Skin of body (tissue), 1 donor: ENCODE measurements at regions not wholly inside any gene's neighbourhood (a gene's known extent, or its start where the extent isn't known, plus 50 kb on each side); places are given as distances from the start of the nearest gene placed in this dataset.
"Not testable (repeated sequence)": the region's sequence is repeated elsewhere in the genome, so short reads cannot be mapped to it uniquely, and the experiment has no call there.

ENCODE experiments used
- DNase-seq: peaks from one replicate; lab custom pipeline; 2025; lab: John Stamatoyannopoulos, UW

DNA sequence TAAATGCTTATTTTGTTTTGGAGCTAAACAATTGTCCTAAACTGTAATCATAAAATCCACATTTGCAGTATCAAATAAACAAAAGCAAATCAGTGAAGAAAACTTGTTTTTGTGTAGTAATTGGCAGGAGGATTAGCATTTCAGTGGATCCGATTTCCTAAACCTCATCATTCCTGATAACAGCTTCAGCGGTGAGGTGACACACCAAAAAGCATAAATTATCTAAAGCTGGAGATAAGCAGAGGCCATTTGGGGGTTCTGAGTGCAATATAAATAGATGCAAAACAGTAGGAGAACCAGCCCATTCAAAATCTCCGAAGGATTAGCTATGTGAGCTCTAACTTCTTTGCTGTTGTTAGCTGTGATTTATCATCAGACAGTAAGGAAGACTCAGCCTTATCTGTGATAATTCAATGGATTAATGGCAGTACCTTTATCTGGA, 235.8 kb downstream of the EPHA7 start:
- DNase-seq = no peak

DNA sequence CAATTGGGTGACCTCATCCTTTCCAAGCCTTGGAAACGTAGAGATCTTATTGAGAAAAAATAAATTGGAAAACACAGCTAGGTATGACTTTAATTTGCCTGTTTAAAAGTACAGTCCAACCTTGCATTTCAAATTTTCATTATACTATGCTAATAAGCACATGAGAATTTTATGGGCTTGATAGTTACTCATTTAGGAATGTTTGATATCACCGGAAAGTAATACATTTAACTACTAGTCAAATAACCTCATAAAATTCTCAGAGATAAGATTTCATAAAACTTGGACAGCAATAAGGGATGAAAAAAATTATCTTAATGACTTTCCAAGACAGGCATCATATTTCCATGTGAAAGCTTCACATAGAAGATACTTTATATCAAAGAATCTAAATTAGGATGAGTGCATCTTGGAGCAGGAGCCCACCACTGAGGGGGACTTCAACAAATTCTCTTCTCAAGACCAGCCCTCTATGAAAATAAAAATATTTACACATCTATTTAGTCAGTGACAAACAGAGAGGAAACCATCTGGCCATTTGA, 236.3 kb downstream of the EPHA7 start:
- no peak for DNase-seq

DNA sequence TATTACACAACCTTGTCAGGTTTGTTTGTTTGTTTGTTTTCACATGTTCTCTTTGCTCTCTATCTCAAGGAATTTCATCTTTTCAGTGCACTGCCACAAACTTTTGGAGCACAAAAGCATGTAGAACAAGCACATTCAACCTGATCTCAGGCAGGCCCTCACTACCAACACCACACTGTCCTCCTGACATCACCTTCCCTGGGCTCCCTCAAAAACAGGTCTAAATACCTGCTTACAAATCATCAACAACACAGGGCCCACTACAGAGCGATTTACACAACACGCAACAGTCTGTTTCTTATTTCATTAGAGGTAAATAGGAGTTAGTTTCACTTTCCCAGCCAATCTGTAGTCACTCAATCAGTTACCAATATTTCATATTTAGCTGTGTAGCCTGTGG, 241.4 kb downstream of the EPHA7 start:
- DNase-seq = no peak

DNA sequence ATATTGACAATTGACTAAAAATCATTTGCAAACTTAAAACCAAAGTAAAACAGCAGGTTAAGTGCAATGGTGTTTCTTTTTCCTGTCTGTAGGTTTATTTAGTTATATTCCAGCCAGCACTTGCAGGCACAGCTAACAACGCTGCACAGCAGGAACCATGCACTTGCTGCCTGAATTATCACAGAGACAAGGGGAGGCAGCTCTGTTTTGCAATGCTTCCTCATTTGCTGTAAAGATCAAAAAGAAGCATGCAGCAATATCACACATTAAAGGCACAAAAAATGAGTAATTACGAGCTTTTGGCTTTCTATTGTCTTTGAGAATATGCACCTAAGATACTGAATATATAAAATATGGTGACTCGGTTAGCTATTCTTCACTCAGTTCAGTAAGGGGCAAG, 241.9 kb downstream of the EPHA7 start:
- no peak for DNase-seq

DNA sequence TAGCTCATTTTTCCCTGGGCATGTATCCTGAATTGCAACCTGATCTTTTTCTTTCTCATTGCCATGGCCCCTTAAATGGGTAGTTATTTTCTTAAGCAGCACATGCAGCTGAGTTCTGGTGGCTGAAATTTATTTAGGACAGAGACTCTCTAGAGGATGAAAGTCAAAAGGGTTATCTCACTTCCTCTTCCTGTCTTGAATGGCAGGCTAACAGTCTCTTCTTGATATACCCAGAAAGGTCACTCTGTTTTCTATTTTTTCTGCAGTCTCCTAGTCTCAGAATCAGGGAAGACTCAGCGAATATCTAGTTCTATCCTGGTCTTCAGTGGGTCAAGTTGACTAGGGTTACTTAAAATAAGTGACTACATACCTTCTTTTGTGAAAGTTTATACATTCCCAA, 243.3 kb downstream of the EPHA7 start:
- no peak for DNase-seq

DNA sequence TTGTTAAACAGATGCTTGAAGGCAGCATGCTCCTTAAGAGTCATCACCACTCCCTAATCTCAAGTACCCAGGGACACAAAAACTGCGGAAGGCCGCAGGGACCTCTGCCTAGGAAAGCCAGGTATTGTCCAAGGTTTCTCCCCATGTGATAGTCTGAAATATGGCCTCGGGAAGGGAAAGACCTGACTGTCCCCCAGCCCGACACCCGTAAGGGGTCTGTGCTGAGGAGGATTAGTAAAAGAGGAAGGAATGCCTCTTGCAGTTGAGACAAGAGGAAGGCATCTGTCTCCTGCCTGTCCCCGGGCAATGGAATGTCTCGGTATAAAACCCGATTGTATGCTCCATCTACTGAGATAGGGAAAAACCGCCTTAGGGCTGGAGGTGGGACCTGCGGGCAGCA, 245.8 kb downstream of the EPHA7 start:
- not testable (repeated sequence) for DNase-seq

DNA sequence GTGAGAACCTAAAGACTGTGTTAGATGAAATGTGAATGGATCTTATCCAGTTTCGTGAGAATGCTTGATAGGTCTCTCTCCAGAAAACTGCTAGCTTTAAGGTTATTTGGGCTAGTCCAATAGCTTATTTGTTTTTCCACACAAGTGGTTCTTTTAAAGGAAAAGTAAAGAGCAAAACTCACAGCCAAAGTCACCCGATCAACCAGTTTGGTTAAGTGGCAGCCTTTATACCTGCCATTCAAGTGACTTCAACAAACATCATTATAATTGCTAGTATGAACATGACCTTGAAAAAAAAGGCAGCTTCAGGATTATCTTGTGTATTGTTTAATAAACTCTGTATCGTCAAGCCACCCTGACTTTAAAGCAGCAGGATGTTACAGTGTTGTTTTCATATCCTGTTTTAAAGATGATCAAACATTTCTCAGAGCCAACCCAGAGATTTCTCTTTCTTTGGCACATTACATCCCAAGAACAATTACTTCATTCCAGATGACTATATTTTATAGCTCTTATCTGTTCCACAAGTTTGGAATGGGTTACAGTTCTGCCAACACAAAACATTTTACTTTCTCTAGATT, 253.4 kb downstream of the EPHA7 start:
- peak; percentile 15 for DNase-seq

DNA sequence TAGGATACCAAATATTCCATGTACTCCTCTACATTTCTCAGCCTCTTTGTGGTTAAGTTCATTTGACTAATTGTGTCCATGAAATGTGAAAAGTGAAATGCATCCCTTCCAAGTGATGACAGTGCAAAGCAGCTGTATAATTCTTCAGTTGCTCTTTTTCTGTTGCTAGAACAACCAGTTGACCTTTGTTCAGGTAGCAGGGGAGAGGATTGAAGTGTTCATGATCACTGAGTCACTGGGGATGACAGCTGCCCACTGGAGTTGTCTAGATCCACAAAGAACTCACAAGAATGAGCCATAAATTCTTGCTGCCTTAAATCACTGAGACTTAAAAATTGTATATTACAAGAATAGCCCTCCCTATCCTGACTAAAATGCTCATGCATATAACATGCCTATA, 254.6 kb downstream of the EPHA7 start:
- no peak for DNase-seq

DNA sequence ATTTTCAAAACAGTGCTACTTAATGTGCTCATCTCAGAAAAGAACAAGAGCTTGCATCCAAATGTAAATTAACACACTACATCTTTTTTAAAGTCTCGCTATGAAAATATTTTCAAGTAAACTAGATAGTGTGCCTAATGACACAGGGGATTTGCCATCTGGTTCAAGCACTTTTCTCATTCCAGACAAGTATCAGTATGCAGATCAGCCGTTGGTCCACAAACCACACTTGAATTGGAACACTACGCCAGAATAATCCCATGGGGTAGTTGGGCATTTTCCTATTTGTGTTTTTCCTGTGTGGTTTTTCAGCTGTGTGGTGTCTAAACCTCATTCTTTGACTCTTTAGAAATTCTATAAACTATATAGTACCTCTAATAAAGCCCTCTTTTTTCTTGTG, 256.2 kb downstream of the EPHA7 start:
- no peak for DNase-seq

DNA sequence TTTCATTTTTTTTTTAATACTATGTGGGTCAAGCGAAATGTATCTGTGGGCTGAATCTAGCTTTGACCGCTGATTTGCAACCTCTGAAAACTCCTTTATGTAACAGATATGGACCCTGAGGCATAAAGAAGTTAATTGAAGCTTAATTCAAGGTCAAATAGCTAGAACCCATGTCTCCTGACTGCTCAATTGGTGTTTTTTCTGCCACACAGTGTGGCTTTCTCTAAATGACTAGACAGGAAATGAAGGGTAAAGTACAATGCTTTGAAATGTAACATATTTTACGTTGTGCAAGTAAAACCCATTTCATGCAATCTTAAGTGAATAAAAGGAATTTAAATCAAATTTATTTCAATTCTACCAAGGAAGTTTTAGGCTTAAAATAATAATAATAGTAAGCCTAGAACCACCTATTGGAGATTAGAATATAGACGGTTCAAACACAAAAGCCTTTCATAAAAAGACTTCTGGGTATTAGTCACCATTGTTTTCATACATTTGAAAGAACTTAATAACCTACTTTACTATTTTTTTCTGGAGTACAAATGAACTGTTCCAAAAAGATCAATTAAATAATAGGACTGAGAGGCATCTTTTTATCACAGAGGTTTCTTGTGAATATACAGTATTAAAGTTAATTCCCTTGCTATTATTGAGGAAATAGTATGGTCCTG, 279.8 kb downstream of the EPHA7 start:
- DNase-seq = no peak

DNA sequence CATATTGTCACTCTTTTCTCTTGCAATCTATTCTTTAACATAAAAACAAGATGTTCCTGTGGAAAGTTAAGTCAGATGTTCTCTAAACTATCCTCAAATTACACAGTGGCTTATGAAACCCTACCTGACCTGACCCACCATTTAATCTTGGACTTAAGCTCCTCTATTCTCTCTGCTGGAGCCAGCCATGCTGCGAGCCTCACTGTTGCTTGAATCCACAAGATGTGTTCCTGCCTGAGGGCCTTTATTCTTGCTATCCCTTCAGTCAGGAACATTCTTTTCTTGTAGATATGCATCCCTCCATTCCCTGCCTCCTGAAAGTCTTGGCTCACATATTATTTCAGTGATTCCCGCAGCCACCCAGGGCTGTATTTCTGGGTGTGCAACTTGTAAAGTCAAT, 283.2 kb downstream of the EPHA7 start:
- DNase-seq = no peak

DNA sequence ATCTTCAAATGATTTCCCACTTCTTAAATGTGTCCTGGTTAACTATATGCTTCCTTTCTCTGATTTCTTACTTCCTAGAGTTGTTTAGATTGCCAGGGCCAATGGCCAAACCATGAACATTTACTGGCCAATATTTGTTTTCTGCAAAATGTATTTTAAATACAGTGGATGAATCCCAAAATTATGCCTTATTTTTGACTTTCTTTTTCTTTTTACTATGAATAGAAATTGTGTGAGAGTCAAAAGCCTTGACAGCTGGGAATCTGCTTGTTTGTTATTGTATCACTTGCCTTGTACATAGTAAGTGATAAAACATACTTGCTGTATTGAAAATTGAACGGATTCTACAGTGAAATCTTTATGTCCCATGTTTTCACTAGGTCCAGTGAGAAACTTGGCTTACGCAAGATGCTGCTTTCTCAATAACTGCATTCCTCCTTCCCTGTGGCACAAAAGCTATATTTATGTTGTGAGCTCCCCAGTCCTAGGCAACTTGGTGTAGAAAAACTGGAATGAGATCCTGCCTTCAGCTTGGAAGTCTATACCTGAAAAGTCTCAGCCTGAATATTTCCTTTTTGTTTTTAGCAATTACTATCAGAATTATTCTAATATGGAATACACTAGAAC, 295.2 kb downstream of the EPHA7 start:
- DNase-seq = no peak

DNA sequence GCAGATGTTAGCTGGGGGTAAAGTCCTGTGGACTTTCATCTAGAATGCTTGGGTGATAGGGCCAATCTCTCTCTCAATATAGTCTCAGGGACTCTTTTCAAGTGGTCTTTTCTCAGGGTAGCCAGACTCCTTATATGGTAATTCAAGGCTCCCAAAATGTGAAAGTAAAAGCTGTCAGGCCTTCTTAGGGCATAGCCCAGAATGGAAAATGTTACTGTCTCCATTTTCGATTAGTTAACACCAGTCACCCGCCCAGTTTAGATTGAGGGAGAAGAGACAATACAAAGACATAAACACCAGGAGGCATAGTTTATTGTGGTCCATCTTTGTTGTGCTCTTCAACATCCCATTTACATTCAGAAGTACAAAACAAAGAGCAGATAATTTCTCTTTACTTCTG, 295.8 kb downstream of the EPHA7 start:
- DNase-seq = no peak

DNA sequence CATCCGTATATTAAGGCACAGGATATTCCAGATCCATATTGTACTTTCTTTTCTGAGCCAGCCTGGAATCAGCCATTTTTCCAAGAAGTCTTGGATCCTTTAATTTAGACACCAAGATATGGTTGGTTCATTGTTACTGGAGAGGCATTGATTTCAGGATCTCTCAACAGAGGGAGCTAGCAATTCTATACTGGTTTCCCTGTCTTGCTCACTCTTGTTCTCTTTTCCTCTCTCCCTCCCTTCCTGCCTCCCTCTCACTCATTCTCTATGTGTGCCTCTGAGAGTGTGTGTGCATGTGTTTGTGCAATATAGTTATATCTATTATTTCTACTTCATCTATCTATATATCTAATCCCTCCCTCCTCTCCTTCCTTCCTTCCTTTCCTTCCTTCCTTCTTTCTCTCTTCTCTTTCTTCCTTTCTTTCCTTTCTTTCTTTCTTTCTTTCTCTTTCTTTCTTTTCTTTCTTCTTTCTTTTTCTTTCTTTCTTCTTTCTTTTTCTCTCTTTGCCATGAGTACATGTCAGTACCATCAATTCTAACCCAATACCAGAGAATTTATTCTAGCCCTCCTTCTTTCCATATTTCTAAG, 299.1 kb downstream of the EPHA7 start:
- DNase-seq = no peak

DNA sequence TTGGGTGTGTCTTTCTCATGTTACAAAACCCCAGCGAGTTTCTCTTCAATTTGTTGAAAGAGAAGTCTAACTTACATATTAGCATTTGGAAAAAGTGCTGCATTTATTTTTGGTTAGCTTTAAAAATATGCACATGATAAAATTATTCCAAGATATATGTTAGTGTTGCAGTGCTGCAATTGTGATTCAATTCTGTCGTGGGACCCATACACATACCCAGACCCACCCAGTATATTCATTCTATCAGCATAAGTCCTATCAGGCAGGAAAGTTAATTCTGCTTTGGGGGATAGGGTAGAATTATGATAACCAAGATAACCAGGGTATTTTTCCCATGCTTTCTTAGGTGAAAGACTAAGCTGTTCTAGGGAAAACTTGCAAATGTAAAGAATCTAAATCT, 313.5 kb downstream of the EPHA7 start:
- no peak for DNase-seq

DNA sequence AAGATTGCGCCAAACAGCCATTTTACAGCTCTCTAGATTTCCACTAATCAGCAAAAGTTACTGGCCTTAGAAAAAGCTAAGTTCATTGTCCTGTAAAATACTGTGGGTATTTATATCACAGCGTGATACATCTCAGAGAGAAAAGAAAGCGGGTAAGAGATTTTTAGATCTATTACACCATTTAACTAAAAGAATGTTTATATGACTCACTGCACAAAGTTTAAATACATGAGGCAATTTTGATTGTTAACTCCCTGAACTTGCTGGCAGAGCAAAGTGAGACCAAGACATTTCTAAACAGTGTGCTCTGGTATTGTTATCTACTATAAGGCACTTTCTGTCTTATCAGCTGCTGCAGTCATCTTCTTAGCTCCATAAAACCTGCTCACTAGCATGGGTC, 314.3 kb downstream of the EPHA7 start:
- DNase-seq = no peak

DNA sequence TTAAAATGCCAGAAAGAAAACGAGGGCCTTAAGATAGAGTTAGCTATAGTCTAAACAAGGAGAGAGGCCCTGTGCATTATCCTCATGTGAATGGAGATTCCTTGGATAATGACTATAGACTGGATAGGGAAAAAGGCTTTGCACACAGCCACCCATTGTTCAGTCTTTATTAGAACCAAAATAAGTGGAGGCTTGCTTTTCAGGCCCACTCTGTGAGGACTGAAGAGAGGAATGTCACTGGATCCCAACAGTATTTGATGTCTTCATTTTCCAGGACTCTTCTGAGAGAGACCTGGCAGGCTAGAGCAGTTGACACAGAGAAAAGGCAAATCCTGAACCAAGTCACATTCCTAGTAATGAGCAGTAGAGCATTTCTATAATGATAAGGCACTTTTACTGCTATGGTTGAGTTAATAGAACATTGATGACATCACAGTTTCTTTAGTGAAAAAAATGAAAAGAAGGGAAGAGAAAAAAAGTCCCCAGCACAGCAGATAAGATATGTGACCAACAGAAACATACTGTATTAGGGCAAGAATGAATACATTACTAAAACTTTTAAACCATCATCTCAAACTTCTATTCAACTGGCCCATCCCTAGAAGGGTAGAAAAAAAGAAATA, 315.1 kb downstream of the EPHA7 start:
- DNase-seq = no peak

DNA sequence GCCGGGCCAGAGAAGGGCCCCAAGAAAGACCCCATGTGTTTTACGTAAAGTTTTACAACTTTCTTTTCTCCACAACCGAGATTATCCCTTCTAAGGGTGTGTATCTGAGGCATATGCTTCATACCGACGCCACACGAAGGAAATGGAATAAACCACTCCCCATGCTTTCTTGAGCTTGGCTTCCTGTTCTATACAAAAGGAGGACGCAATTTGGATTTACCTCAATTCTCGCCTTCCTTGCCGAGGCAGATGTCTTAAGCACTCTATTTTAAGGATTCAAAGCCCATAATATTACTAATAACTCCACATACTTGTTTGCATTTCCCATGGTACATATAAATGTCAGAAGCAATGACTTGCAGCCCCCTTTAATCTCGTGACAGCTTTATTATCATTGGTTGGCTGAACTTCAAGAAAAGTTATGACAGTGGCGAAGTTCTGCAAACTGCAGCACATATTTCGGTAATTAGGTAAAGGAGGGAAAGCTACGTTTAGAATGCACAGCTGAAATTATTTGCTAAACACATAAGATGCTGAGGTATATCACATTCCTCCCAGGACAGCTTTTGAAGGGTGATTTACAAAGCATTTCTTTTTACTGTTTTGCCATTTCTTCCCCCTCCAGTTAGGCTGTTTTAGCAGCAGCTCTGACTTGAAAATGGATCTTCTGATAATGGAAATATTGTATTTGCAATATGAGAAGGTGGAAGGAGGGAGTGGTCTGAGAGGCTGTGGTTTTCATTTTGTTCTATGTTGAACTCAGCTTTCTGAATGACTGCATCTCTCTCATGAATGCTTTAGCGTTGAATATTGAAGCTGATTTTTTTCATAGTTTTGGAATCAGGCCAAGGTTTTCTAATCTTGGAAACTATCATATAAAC, 330.5 kb downstream of the EPHA7 start:
- peak; percentile 69 for DNase-seq

DNA sequence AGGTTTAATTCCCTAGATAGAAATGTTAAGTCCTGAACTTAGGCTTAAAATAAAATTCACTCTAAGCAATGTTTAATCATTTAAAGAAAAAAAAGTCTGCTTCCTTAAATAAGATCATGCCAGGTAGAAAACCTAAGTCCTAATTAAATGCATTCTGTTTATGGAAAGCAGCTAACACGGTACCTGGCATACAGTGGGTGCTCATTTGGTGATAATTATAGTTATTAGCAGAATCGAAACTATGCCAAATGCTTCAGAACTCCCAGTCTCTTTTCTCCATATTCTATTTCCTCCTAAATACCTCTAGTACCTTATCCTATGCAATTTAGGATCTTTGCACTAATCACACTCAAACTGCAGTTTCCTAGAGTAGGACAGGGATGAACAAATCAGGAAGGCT, 331.8 kb downstream of the EPHA7 start:
- no peak for DNase-seq

DNA sequence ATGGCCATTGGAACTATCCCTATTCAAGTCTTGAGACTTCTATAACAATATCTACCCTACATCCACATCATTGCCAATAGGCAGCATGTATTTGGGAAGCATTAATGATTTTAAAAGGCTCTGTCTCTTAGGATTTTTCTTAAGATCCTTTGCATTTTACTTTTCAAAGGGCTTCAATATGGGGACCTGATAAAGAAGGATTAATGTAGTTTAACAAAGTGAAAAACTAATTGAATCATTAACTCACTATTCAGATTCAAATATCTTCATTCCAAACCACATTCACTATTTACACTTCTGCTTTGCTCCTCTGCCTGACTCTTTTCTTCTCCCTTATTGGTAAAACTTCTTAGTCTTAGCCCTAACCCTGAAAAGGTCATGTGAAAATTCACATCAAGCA, 333.0 kb downstream of the EPHA7 start:
- no peak for DNase-seq
